ENCODE measurements at regions not wholly inside any gene's neighbourhood (a gene's known extent, or its start where the extent isn't known, plus 50 kb on each side); places are given as distances from the start of the nearest gene placed in this dataset.
"Not testable (repeated sequence)": the region's sequence is repeated elsewhere in the genome, so short reads cannot be mapped to it uniquely, and the experiment has no call there.

DNA sequence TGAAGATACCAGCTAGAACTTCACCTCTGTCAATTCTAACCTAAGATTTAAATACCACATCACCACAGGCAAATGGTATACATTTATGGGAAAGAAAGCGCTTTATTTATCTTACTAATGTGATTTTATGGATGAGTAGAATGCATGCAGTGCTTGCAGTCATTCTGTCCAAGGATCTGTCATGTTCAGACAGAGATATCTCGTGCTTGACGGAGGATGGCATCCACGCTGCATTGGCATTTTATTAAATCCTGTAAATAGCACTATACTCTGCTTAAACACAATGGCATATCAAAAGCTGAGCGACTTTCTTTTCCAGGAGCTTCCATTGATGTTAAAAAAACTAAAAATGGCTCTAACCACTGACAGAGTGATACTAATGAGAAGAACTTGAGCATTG, 133.7 kb upstream of the CAV2 start:
- H3K36me3 ChIP-seq (ENCODE audit: low read depth) = no peaks in the 10 kb centered on the region
- ATAC-seq = no peak
- no peaks in the 10 kb centered on the region for H3K4me1 ChIP-seq (ENCODE audit: low read depth)

DNA sequence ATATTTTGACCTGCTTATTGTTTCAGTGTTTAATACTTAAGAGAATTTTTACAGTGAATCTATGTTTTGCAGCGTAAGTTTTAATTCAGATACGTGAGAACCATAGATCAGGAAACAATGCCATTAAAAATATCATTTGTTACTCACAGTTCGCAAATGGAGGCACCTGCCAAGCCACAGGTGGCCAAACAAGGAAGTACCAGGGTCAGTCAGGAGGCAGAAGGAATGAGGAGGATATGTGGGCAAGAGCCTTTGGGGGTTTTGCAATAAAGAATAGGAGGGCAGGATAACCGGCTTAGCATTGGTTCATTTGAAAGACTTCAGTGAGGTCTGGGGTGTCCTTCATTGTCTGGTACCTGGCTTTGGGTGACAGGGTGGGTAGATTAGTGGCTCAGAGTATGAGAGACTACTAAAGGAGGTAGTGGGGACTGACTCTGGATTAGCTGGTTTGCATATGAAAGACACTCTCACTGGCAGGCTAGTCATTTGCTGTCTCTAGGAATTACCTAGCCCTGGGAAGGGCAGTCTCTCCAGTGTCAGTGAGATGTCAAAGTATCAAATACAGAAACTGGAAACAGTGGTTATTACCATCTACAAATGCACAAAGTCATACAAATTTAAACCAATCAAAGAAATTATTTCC, 132.2 kb upstream of the CAV2 start:
- no peaks in the 10 kb centered on the region for H3K9me3 ChIP-seq
- H3K36me3 ChIP-seq (ENCODE audit: low read depth) = no peaks in the 10 kb centered on the region
- intact Hi-C loops (cut with DNase I, micrococcal nuclease) = no loop called here
- H3K4me3 ChIP-seq = no peak overlapping the region
- no peak for ATAC-seq
- no peak for DNase-seq
- H3K4me1 ChIP-seq (ENCODE audit: low read depth) = no peaks in the 10 kb centered on the region
- TF ChIP-seq, protein P1, sequence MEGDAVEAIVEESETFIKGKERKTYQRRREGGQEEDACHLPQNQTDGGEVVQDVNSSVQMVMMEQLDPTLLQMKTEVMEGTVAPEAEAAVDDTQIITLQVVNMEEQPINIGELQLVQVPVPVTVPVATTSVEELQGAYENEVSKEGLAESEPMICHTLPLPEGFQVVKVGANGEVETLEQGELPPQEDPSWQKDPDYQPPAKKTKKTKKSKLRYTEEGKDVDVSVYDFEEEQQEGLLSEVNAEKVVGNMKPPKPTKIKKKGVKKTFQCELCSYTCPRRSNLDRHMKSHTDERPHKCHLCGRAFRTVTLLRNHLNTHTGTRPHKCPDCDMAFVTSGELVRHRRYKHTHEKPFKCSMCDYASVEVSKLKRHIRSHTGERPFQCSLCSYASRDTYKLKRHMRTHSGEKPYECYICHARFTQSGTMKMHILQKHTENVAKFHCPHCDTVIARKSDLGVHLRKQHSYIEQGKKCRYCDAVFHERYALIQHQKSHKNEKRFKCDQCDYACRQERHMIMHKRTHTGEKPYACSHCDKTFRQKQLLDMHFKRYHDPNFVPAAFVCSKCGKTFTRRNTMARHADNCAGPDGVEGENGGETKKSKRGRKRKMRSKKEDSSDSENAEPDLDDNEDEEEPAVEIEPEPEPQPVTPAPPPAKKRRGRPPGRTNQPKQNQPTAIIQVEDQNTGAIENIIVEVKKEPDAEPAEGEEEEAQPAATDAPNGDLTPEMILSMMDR (IDR thresholded peaks at IDR 0.05) = no peak

More for the DNA sequence above, 133.7 kb upstream of the CAV2 start:
- Histone ChIP-seq H3K9me3 (no peaks in the 10 kb centered on the region), H3K4me3 (no peak overlapping the region)
- TF ChIP-seq, protein P1 (IDR thresholded peaks at IDR 0.05) = no peak
- no peak for DNase-seq
- intact Hi-C loops (cut with DNase I, micrococcal nuclease) = no loop called here

DNA sequence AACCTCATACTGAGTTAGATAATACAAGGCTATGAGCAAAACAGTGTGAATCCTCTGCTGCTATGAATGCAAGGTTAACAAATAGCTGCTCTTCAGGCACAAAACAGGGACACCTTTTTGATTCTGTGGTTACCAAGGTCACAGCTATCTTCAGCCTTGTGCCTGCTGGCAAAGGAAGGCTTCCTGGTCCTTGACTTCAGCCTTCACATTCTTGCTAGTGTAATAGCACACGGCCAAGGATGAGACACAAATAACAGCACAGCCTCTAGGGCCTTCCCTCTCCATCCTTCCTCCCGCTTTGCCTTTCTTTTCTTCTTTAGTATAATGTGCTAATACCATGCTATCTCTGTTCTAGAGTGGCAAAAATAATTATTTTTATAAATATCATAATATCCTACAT, 130.6 kb upstream of the CAV2 start:
- Histone ChIP-seq H3K36me3 (ENCODE audit: low read depth) (no peaks in the 10 kb centered on the region), H3K4me1 (ENCODE audit: low read depth) (no peaks in the 10 kb centered on the region), H3K4me3 (no peak overlapping the region), H3K9me3 (no peaks in the 10 kb centered on the region)
- TF ChIP-seq, protein P1 (IDR thresholded peaks at IDR 0.05) = no peak
- ATAC-seq = no peak
- DNase-seq = no peak
- intact Hi-C loops (cut with DNase I, micrococcal nuclease) = no loop called here

DNA sequence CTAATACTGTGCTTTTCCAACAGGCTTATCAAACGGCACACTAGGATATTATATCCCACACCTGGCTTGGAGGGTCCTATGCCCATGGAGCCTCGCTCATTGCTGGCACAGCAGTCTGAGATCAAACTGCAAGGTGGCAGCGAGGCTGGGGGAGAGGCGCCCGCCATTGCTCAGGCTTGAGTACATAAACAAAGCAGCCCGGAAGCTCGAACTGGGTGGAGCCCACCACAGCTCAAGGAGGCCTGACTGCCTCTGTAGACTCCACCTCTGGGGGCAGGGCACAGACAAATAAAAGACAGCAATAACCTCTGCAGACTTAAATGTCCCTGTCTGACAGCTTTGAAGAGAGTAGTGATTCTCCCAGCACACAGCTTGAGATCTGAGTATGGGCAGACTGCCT, 128.0 kb upstream of the CAV2 start:
- H3K9me3 ChIP-seq; intact Hi-C loops (cut with DNase I, micrococcal nuclease); DNase-seq; H3K4me1 ChIP-seq (ENCODE audit: low read depth); H3K36me3 ChIP-seq (ENCODE audit: low read depth); H3K4me3 ChIP-seq; ATAC-seq: not testable (repeated sequence)

DNA sequence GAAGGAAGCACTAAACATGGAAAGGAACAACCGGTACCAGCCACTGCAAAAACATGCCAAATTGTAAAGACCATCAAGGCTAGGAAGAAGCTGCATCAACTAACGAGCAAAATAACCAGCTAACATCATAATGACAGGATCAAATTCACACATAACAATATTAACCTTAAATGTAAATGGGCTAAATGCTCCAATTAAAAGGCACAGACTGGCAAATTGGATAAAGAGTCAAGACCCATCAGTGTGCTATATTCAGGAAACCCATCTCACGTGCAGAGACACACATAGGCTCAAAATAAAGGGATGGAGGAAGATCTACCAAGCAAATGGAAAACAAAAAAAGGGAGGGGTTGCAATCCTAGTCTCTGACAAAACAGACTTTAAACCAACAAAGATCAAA, 126.3 kb upstream of the CAV2 start:
- intact Hi-C loops (cut with DNase I, micrococcal nuclease); H3K4me3 ChIP-seq; DNase-seq; H3K36me3 ChIP-seq (ENCODE audit: low read depth); ATAC-seq; H3K9me3 ChIP-seq; H3K4me1 ChIP-seq (ENCODE audit: low read depth): not testable (repeated sequence)

DNA sequence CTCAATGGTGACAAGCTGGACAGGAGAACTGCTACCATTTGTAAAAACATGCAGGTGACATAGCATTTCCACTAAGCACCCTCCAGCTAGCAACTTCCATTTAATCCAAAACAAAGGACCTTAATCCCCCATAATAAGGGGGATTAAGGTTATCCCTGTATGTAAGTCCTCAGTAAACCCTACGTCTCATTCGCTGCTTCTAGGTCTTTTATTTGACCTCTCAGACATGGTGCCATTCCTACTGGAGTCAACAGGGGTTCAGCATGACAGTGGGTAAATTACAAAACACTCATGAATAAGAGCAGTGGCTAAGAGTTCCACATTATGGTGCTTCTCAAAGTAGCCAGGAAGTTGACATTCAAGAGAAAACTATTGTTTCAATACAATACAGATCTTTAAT, 121.8 kb upstream of the CAV2 start:
- Histone ChIP-seq H3K4me3 (no peak overlapping the region), H3K4me1 (ENCODE audit: low read depth) (no peaks in the 10 kb centered on the region), H3K9me3 (no peaks in the 10 kb centered on the region), H3K36me3 (ENCODE audit: low read depth) (no peaks in the 10 kb centered on the region)
- DNase-seq = no peak
- intact Hi-C loops (cut with DNase I, micrococcal nuclease) = no loop called here
- no peak for ATAC-seq
- TF ChIP-seq, protein P1 (IDR thresholded peaks at IDR 0.05) = no peak

DNA sequence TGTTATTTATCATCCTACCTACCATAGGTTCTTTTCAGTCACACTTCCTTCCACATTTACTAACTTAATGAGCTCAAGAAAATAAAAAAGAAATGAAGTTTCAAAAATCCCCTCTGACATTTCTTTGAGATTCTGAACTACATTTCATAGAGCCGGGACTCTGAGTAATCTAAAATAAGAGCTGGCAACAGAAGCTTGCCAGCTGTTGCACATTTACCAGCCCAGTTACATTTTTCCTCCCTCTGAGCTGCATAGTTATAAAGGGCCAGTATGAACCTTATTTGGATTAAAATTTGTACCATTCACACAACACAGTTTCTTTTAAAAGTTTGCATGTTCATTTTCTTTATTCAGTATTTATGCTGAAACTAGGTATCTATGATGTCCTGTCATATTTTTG, 119.5 kb upstream of the CAV2 start:
- TF ChIP-seq, protein P1 (IDR thresholded peaks at IDR 0.05) = no peak
- intact Hi-C loops (cut with DNase I, micrococcal nuclease) = no loop called here
- no peaks in the 10 kb centered on the region for H3K9me3 ChIP-seq
- ATAC-seq = no peak
- no peak for DNase-seq
- H3K4me1 ChIP-seq (ENCODE audit: low read depth) = no peaks in the 10 kb centered on the region
- H3K4me3 ChIP-seq = no peak overlapping the region
- H3K36me3 ChIP-seq (ENCODE audit: low read depth) = no peaks in the 10 kb centered on the region
